H1 (cell line): ENCODE measurements at regions not wholly inside any gene's neighbourhood (a gene's known extent, or its start where the extent isn't known, plus 50 kb on each side); places are given as distances from the start of the nearest gene placed in this dataset.

Source experiments
- CTCF ChIA-PET: fragments of 300-600 bp; sonication (Branson Sonifier 250); formaldehyde crosslinking; loops from one replicate; lab custom pipeline; 2021; ENCODE audit not compliant: partially characterized antibody; lab: Charles Lee
- POLR2A ChIA-PET: fragments of 300-600 bp; sonication (Branson Sonifier 250); formaldehyde crosslinking; loops from one replicate; lab custom pipeline; 2021; ENCODE audit warnings: inconsistent platforms; ENCODE audit not compliant: partially characterized antibody; lab: Charles Lee
- DNase-seq, 2 experiments: peaks; one replicate each; pipeline versions ENCODE4 v3.0.0 to v3.0.0-alpha.2; 2010 to 2022; ENCODE audit warnings: low spot score in 2 of 2, low read depth in 1 of 2, mixed read lengths in 1 of 2
- FAIRE-seq: peaks from 2 replicates; lab custom pipeline; 2011; peaks lifted over from hg19 to GRCh38; lab: Jason Lieb, UNC
- H2AFZ ChIP-seq: 2 replicates; pipeline ENCODE4 v1.8.1; 2012; ENCODE audit warnings: low read length, inconsistent platforms
- H2AK5ac ChIP-seq: 2 replicates; pipeline ENCODE4 v1.6.1; 2013; ENCODE audit warnings: low read depth, low read length
- H2BK120ac ChIP-seq: replicated peaks from 2 replicates; pipeline ENCODE3; 2013; ENCODE audit warnings: low read depth, low read length, inconsistent platforms
- H2BK12ac ChIP-seq: 2 replicates; pipeline ENCODE4 v1.6.1; 2013; ENCODE audit warnings: low read depth, low read length
- H2BK15ac ChIP-seq: 2 replicates; pipeline ENCODE4 v1.6.1; 2013; ENCODE audit warnings: low read length
- H2BK20ac ChIP-seq: 2 replicates; pipeline ENCODE4 v1.6.1; 2013; ENCODE audit warnings: low read length
- H2BK5ac ChIP-seq: 2 replicates; pipeline ENCODE4 v1.6.1; 2013; ENCODE audit warnings: low read depth, low read length
- H3K14ac ChIP-seq: 2 replicates; pipeline ENCODE4 v1.6.1; 2013; ENCODE audit warnings: inconsistent platforms; ENCODE audit not compliant: insufficient read length
- H3K18ac ChIP-seq: 2 replicates; pipeline ENCODE4 v1.6.1; 2013; ENCODE audit warnings: low read length; ENCODE audit errors: extremely low read depth
- H3K23ac ChIP-seq: 2 replicates; pipeline ENCODE4 v1.6.1; 2013; ENCODE audit warnings: inconsistent platforms; ENCODE audit not compliant: insufficient read length
- H3K23me2 ChIP-seq: 2 replicates; pipeline ENCODE4 v1.6.1; 2013; ENCODE audit warnings: low read depth, low read length
- H3K27ac ChIP-seq: 2 replicates; pipeline ENCODE4 v1.6.1; 2011; ENCODE audit warnings: low read depth, low read length, inconsistent platforms
- H3K27me3 ChIP-seq, 4 experiments: replicated peaks in 1 of 4; 1 replicate in 1 of 4; 2 replicates in 3 of 4; pipeline versions ENCODE4 v1.6.1 to v1.8.1; 2011 to 2013; ENCODE audit warnings: low read length in 3 of 4, mild to moderate bottlenecking in 3 of 4, inconsistent platforms in 2 of 4, mixed read lengths in 2 of 4, moderate library complexity in 1 of 4; ENCODE audit not compliant: control insufficient read depth in 3 of 4, insufficient read depth in 3 of 4; ENCODE audit errors: extremely low read depth in 1 of 4
- H3K36me3 ChIP-seq, 4 experiments: 2 replicates each; pipeline versions ENCODE4 v1.6.1 to v1.8.1; 2011 to 2013; ENCODE audit warnings: mild to moderate bottlenecking in 4 of 4, low read length in 3 of 4, moderate library complexity in 2 of 4, control low read depth in 1 of 4, inconsistent platforms in 1 of 4; ENCODE audit not compliant: insufficient read depth in 4 of 4, control insufficient read depth in 2 of 4
- H3K4ac ChIP-seq: replicated peaks from 2 replicates; pipeline ENCODE3; 2013; ENCODE audit warnings: low read length, low read depth, mixed read lengths, inconsistent platforms; ENCODE audit not compliant: insufficient read length
- H3K4me1 ChIP-seq, 4 experiments: replicated peaks in 1 of 4; 1 replicate in 1 of 4; 2 replicates in 3 of 4; pipeline versions ENCODE4 v1.6.1 to v1.8.1; 2011 to 2013; ENCODE audit warnings: low read length in 3 of 4, inconsistent platforms in 2 of 4, mixed read lengths in 1 of 4; ENCODE audit not compliant: insufficient read depth in 4 of 4, control insufficient read depth in 3 of 4
- H3K4me2 ChIP-seq, 2 experiments: 2 replicates each; pipeline versions ENCODE4 v1.6.1 to v1.8.1; 2011 to 2013; ENCODE audit warnings: low read depth in 2 of 2, low read length in 2 of 2, control low read depth in 1 of 2, inconsistent platforms in 1 of 2, mild to moderate bottlenecking in 1 of 2; ENCODE audit not compliant: insufficient read depth in 1 of 2
- H3K4me3 ChIP-seq, 4 experiments: fragments of 200-600, 300-600 bp in 1 of 4; sonication (generic), shearing (Covaris generic), sonication (Bioruptor Twin) in 1 of 4; 2 replicates each; pipeline versions ENCODE4 v1.5.1 to v1.8.1; 2011 to 2016; ENCODE audit warnings: low read length in 4 of 4, low read depth in 3 of 4, control low read depth in 2 of 4, inconsistent platforms in 2 of 4, mild to moderate bottlenecking in 2 of 4, mixed read lengths in 1 of 4, moderate library complexity in 1 of 4; ENCODE audit not compliant: insufficient read depth in 2 of 4; ENCODE audit errors: extremely low read depth in 1 of 4
- H3K56ac ChIP-seq: replicated peaks from 2 replicates; pipeline ENCODE3; 2013; ENCODE audit warnings: low read depth, mild to moderate bottlenecking, mixed read lengths, low read length, inconsistent platforms; ENCODE audit not compliant: insufficient read length
- H3K79me1 ChIP-seq: 2 replicates; pipeline ENCODE4 v1.6.1; 2013; ENCODE audit warnings: low read depth, low read length, control low read depth
- H3K79me2 ChIP-seq, 2 experiments: 2 replicates each; pipeline versions ENCODE4 v1.6.1 to v1.8.1; 2012 to 2013; ENCODE audit warnings: low read length in 2 of 2, mild to moderate bottlenecking in 2 of 2, inconsistent platforms in 1 of 2; ENCODE audit not compliant: insufficient read depth in 2 of 2, control insufficient read depth in 1 of 2
- H3K9ac ChIP-seq, 4 experiments: replicated peaks in 1 of 4; 1 replicate in 1 of 4; 2 replicates in 3 of 4; pipeline versions ENCODE4 v1.6.1 to v1.8.1; 2011 to 2013; ENCODE audit warnings: low read depth in 3 of 4, low read length in 3 of 4, control low read depth in 2 of 4, mild to moderate bottlenecking in 2 of 4, moderate library complexity in 2 of 4, inconsistent platforms in 1 of 4; ENCODE audit errors: extremely low read depth in 1 of 4
- H3K9me3 ChIP-seq, 2 experiments: 2 replicates each; pipeline versions ENCODE4 v1.6.1 to v1.8.1; 2012 to 2013; ENCODE audit warnings: mild to moderate bottlenecking in 2 of 2, moderate library complexity in 2 of 2, control low read depth in 1 of 2, inconsistent platforms in 1 of 2, low read depth in 1 of 2, low read length in 1 of 2, mixed read lengths in 1 of 2; ENCODE audit not compliant: insufficient read depth in 2 of 2
- H4K20me1 ChIP-seq, 2 experiments: replicated peaks in 1 of 2; 2 replicates each; pipeline versions ENCODE3 to v1.8.1; 2011 to 2013; ENCODE audit warnings: inconsistent platforms in 2 of 2, low read length in 2 of 2, mild to moderate bottlenecking in 1 of 2; ENCODE audit not compliant: insufficient read depth in 2 of 2, control insufficient read depth in 1 of 2
- H4K5ac ChIP-seq: 2 replicates; pipeline ENCODE4 v1.6.1; 2013; ENCODE audit warnings: low read length, low read depth, mixed read lengths, inconsistent platforms; ENCODE audit not compliant: insufficient read length
- H4K8ac ChIP-seq: 2 replicates; pipeline ENCODE4 v1.8.0; 2013; ENCODE audit warnings: mild to moderate bottlenecking, moderate library complexity, low read length, inconsistent platforms; ENCODE audit not compliant: insufficient read depth; ENCODE audit errors: extremely low read depth
- H4K91ac ChIP-seq: replicated peaks from 2 replicates; pipeline ENCODE3; 2013; ENCODE audit warnings: low read length, mixed read lengths, inconsistent platforms; ENCODE audit not compliant: insufficient read length
- ATF3 ChIP-seq: IDR thresholded peaks from 2 replicates; pipeline ENCODE4 v1.6.1; 2011; ENCODE audit warnings: low read depth, mild to moderate bottlenecking, low read length; ENCODE audit not compliant: insufficient read depth
- NANOG ChIP-seq: IDR thresholded peaks from 2 replicates; pipeline ENCODE4 v1.6.1; 2011; ENCODE audit warnings: low read length, low read depth, mild to moderate bottlenecking, inconsistent platforms; ENCODE audit not compliant: insufficient read depth, poor library complexity, severe bottlenecking
- WGBS, 2 experiments: shearing (Covaris generic) in 1 of 2; methylation state at CpG; one replicate each; pipeline versions ENCODE4 v1.1.6 to v1.1.7; 2013 to 2015; ENCODE audit warnings: low lambda C conversion rate in 2 of 2, mixed read lengths in 2 of 2, inconsistent platforms in 1 of 2, low coverage in 1 of 2, missing lambda C conversion rate in 1 of 2; ENCODE audit not compliant: insufficient replicate concordance in 2 of 2, insufficient coverage in 1 of 2, insufficient read length in 1 of 2; ENCODE audit errors: extremely low coverage in 1 of 2, missing lambda C conversion rate in 1 of 2; 5-methylcytosine and 5-hydroxymethylcytosine counted together

DNA sequence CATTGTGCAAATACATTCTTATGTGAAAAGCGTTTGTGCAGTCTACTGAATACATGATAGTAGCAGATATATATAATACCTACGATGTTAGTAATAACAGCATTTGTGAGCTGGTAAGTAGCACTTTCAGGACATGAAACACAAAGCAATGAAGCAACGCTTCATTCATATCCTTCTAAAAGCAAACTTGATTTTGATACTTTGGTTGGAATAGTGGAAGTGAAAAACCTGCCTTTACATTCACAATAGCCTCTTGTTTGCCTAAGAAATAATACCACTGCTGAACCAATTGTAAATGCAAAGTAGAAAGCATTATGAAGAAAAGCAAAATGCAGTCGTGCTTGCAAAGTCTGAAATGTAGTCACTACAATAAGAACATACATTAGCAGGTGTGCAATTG, 926.3 kb downstream of the FSTL5 start:
- Histone ChIP-seq H3K27me3 (no peaks in the 10 kb centered on the region), H3K4ac (no peak overlapping the region), H3K56ac (no peak overlapping the region), H4K91ac (no peak overlapping the region), H2BK20ac (no peak overlapping the region), H3K23ac (no peak overlapping the region), H3K14ac (no peak overlapping the region), H3K4me3 (no peak overlapping the region), H3K27ac (no peak overlapping the region), H3K9ac (no peak overlapping the region), H4K8ac (no peak overlapping the region), H2BK120ac (no peak overlapping the region), H3K18ac (no peak overlapping the region), H3K79me1 (no peaks in the 10 kb centered on the region), H4K20me1 (no peaks in the 10 kb centered on the region), H3K4me1 (no peaks in the 10 kb centered on the region), H2BK5ac (no peak overlapping the region), H2AFZ (no peak overlapping the region), H3K4me2 (no peak overlapping the region), H3K9me3 (no peaks in the 10 kb centered on the region), H3K23me2 (no peaks in the 10 kb centered on the region), H2AK5ac (no peak overlapping the region), H2BK15ac (no peak overlapping the region), H3K36me3 (no peaks in the 10 kb centered on the region), H2BK12ac (no peak overlapping the region), H4K5ac (no peak overlapping the region), H3K79me2 (no peaks in the 10 kb centered on the region)
- TF ChIP-seq ATF3 (no peak), NANOG (no peak)
- POLR2A ChIA-PET = no interaction called here
- no peak for FAIRE-seq
- CTCF ChIA-PET = no interaction called here
- DNase-seq = no peak
- WGBS, 2 experiments = 84% methylated on average over 4 of the region's 4 CpGs; no CpG with 5 or more reads in 1 of the 2 experiments
